Kidney epithelial cell (primary cell): ENCODE measurements at regions not wholly inside any gene's neighbourhood (a gene's known extent, or its start where the extent isn't known, plus 50 kb on each side); places are given as distances from the start of the nearest gene placed in this dataset.

Source experiments
- DNase-seq: peaks from one replicate; pipeline ENCODE4 v3.0.0-alpha.2; 2010; ENCODE audit warnings: low read depth
- H3K27me3 ChIP-seq: 2 replicates; pipeline ENCODE4 v1.6.0; 2011; ENCODE audit warnings: low read length; ENCODE audit not compliant: control insufficient read depth, insufficient read depth
- H3K36me3 ChIP-seq: 2 replicates; pipeline ENCODE4 v1.5.1; 2011; ENCODE audit warnings: low read length; ENCODE audit not compliant: control insufficient read depth, insufficient read depth
- H3K4me3 ChIP-seq: 2 replicates; pipeline ENCODE4 v1.5.1; 2011; ENCODE audit warnings: low read depth, mild to moderate bottlenecking, control low read depth, low read length
- TF ChIP-seq, protein P1 (sequence below): IDR thresholded peaks from 2 replicates; pipeline ENCODE4 v1.5.1; 2011; ENCODE audit warnings: mild to moderate bottlenecking, moderate library complexity, low read length, control low read depth, inconsistent platforms; ENCODE audit not compliant: insufficient read depth, poor library complexity, severe bottlenecking

DNA sequence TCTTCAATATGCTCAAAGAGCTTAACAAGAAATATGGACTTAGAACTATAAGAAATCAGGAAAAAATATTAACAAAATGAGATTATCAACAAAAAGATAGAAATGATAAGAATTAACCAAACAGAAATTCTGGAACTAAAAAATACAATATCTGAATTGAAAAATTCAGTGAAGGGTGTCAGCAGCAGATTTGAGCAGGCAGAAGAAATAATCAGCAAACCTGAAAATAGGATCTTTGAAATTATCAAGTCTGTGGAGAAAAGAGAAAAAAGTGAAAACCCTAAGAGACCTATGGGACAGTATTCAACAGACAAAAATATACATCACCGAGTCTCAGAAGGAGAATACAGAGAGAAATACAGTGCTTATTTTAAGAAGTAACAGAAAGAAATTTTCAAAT, 877.8 kb upstream of the AGA start:
- H3K36me3 ChIP-seq = no peaks in the 10 kb centered on the region
- H3K4me3 ChIP-seq = no peak overlapping the region
- no peaks in the 10 kb centered on the region for H3K27me3 ChIP-seq
- TF ChIP-seq, protein P1, sequence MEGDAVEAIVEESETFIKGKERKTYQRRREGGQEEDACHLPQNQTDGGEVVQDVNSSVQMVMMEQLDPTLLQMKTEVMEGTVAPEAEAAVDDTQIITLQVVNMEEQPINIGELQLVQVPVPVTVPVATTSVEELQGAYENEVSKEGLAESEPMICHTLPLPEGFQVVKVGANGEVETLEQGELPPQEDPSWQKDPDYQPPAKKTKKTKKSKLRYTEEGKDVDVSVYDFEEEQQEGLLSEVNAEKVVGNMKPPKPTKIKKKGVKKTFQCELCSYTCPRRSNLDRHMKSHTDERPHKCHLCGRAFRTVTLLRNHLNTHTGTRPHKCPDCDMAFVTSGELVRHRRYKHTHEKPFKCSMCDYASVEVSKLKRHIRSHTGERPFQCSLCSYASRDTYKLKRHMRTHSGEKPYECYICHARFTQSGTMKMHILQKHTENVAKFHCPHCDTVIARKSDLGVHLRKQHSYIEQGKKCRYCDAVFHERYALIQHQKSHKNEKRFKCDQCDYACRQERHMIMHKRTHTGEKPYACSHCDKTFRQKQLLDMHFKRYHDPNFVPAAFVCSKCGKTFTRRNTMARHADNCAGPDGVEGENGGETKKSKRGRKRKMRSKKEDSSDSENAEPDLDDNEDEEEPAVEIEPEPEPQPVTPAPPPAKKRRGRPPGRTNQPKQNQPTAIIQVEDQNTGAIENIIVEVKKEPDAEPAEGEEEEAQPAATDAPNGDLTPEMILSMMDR = no peak
- no peak for DNase-seq

DNA sequence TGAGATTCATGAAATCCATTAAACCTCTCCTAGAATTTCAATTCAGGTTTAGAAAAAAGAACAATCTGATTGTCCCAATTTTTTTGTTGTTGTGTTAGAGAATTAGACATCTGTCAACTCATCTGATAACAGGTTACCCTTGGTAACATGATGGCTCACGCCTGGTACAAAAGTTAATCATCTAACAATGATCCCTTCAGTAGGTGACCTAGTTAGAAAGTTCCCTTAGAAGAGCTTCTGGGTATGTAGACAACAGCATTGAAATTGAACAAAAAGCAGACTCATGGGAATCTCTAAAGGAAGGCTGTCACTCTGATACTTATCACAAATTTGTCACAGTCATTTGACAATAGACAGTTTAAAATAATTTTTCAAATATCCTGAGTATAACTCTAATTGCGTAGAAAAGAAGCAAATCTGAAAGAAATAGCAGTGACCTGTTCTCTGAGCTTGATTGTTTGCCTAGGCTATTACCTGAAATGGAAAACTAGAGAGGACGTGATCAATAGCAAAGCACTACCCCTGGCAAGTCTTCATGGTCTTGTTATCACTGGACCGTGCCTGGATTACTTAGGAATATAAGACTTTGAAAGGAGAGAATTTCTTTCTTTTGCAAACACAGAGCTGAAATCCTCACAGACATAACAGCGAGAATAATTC, 880.4 kb upstream of the AGA start:
- TF ChIP-seq, protein P1 = no peak
- H3K4me3 ChIP-seq = no peak overlapping the region
- H3K27me3 ChIP-seq = no peaks in the 10 kb centered on the region
- H3K36me3 ChIP-seq = no peaks in the 10 kb centered on the region
- no peak for DNase-seq

DNA sequence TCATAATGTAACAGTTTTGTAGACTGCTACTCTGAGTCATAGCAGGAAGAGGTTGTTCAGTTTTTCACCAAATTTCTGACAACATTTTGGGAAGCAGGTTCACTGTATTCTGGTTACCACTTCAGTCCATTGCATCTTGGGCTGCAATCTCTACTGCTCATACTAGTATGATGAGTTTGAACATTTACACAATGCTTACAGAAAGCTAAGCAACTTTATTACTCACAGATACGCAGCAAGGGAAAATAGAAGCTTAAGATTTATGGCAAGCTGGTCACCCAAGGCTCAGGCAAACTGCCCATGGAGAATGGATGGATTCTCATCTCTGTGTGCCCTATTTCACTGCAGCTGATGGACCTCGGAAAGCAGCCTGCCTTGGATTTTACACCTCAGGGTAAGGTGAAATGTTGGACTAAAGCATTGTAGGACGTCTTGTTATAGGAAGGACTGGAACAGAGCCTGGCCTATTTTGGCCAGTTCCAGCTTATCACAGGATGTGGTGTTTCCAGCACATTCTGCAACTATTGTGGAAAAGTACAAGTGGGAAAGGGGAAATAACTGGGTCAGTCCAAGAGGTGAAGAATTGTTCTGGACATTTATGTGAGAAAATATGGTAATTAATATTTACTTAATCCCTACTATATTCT, 887.1 kb upstream of the AGA start:
- TF ChIP-seq, protein P1 = no peak
- H3K4me3 ChIP-seq = no peak overlapping the region
- no peak for DNase-seq
- H3K36me3 ChIP-seq = no peaks in the 10 kb centered on the region
- H3K27me3 ChIP-seq = no peaks in the 10 kb centered on the region

DNA sequence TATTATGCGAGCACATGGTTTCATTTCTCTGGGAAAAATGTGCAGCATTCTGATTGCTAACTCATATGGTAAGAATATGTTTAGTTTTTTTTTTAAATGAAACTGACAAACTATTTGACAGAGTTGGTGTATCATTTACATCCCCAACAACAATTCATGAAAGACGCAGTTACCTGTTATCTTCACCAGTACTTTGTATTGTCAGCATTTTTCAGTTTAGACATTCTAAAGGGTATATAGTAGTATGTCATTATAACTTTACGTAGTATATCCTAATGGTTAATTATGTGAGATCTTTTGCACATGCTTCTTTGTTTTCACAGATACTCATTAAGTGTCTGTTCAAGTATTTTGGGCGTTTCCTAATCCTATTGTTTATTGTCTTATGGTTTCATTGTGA, 891.1 kb upstream of the AGA start:
- no peak overlapping the region for H3K4me3 ChIP-seq
- TF ChIP-seq, protein P1 = no peak
- DNase-seq = no peak
- H3K27me3 ChIP-seq = no peaks in the 10 kb centered on the region
- H3K36me3 ChIP-seq = no peaks in the 10 kb centered on the region

DNA sequence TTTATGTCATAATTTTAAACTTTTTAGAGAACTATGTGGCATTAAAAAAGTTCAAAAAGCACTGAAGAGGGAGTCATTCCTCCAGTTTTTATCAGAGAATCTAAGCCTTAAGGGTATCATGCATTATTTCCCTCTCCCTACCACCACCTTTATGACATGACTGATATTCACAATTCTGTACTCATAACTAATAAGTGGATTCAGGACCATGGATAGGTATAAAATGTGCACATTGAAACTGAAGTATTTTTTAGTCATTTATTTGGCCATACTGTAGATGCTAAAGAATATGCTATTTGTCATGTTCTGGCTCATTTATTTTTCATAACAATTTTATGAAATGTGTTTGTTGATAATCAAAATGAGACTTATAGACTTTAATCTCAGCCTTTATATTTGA, 897.5 kb upstream of the AGA start:
- no peak overlapping the region for H3K4me3 ChIP-seq
- no peak for DNase-seq
- no peaks in the 10 kb centered on the region for H3K27me3 ChIP-seq
- TF ChIP-seq, protein P1 = no peak
- H3K36me3 ChIP-seq = no peaks in the 10 kb centered on the region

DNA sequence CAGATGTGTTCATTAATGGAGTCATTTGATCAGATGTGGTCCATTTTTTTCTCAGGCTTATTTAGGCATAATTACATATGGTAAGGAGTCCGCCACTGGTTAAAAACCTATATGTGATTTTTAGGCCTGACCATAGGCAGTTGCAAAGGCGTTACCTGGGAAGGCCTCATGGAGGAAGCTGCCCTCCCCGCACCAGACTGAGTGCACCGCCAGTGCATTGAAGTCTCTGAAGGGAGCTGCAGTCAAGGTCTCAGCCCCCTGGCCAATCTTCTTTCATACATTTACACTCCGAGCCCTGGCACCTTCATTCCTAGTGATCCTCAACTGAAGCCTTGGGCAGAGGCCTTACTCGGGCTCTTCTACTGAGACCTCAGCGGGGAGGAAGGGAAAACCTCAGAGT, 898.2 kb upstream of the AGA start:
- Histone ChIP-seq H3K27me3 (no peaks in the 10 kb centered on the region), H3K36me3 (no peaks in the 10 kb centered on the region), H3K4me3 (no peak overlapping the region)
- no peak for DNase-seq
- TF ChIP-seq, protein P1 = no peak
